H9 (cell line): ENCODE measurements at regions not wholly inside any gene's neighbourhood (a gene's known extent, or its start where the extent isn't known, plus 50 kb on each side); places are given as distances from the start of the nearest gene placed in this dataset.

Experiments used
- DNase-seq: peaks from one replicate; pipeline ENCODE4 v3.0.0-alpha.2; 2017
- H2AFZ ChIP-seq: one replicate; pipeline ENCODE4 v1.6.1; 2013; ENCODE audit warnings: mild to moderate bottlenecking, low read length, control low read depth, moderate library complexity
- H2AK5ac ChIP-seq: 2 replicates; pipeline ENCODE4 v1.6.1; 2013; ENCODE audit warnings: low read length, control low read depth, mixed read lengths; ENCODE audit not compliant: insufficient read length
- H2BK120ac ChIP-seq: one replicate; pipeline ENCODE4 v1.6.1; 2013; ENCODE audit warnings: low read depth, mild to moderate bottlenecking, low read length, control low read depth, inconsistent platforms; ENCODE audit not compliant: poor library complexity, severe bottlenecking
- H2BK12ac ChIP-seq: 2 replicates; pipeline ENCODE4 v1.6.1; 2013; ENCODE audit warnings: low read length, control low read depth, mixed read lengths, low read depth; ENCODE audit not compliant: insufficient read length
- H2BK15ac ChIP-seq: 2 replicates; pipeline ENCODE4 v1.6.1; 2013; ENCODE audit warnings: low read depth, low read length, control low read depth
- H2BK20ac ChIP-seq: one replicate; pipeline ENCODE4 v1.6.1; 2013; ENCODE audit warnings: low read depth, mild to moderate bottlenecking, low read length, control low read depth, inconsistent platforms; ENCODE audit not compliant: poor library complexity, severe bottlenecking
- H2BK5ac ChIP-seq: 2 replicates; pipeline ENCODE4 v1.6.1; 2013; ENCODE audit warnings: low read length, control low read depth, mixed read lengths; ENCODE audit not compliant: insufficient read length
- H3K14ac ChIP-seq: 2 replicates; pipeline ENCODE4 v1.6.1; 2013; ENCODE audit warnings: low read length, control low read depth; ENCODE audit not compliant: insufficient read depth
- H3K18ac ChIP-seq: 2 replicates; pipeline ENCODE4 v1.6.1; 2013; ENCODE audit warnings: low read depth, mild to moderate bottlenecking, mixed read lengths, low read length, control low read depth; ENCODE audit not compliant: insufficient read length
- H3K23ac ChIP-seq: 2 replicates; pipeline ENCODE4 v1.6.1; 2013; ENCODE audit warnings: low read length, control low read depth, mixed read lengths, low read depth; ENCODE audit not compliant: insufficient read length
- H3K23me2 ChIP-seq: 2 replicates; pipeline ENCODE4 v1.6.1; 2013; ENCODE audit warnings: low read depth, mild to moderate bottlenecking, mixed read lengths, low read length, control low read depth; ENCODE audit not compliant: insufficient read length, poor library complexity, severe bottlenecking
- H3K27ac ChIP-seq: 2 replicates; pipeline ENCODE4 v1.5.1; 2013; ENCODE audit warnings: low read length, control low read depth, mixed read lengths, low read depth; ENCODE audit not compliant: insufficient read length
- H3K27me3 ChIP-seq: 2 replicates; pipeline ENCODE4 v1.6.1; 2013; ENCODE audit warnings: low read length, control low read depth, inconsistent platforms; ENCODE audit not compliant: insufficient read depth
- H3K4ac ChIP-seq: 2 replicates; pipeline ENCODE4 v1.6.1; 2013; ENCODE audit warnings: low read depth, mild to moderate bottlenecking, control low read depth, inconsistent platforms, low read length, moderate library complexity
- H3K4me1 ChIP-seq: 2 replicates; pipeline ENCODE4 v1.6.1; 2013; ENCODE audit warnings: low read length, control low read depth, inconsistent platforms; ENCODE audit not compliant: insufficient read depth
- H3K4me2 ChIP-seq: 2 replicates; pipeline ENCODE4 v1.6.1; 2013; ENCODE audit warnings: low read length, control low read depth, mixed read lengths; ENCODE audit not compliant: insufficient read length, insufficient read depth
- H3K56ac ChIP-seq: 2 replicates; pipeline ENCODE4 v1.6.1; 2013; ENCODE audit warnings: low read depth, mild to moderate bottlenecking, mixed read lengths, low read length, control low read depth; ENCODE audit not compliant: insufficient read length
- H3K79me1 ChIP-seq: 2 replicates; pipeline ENCODE4 v1.6.1; 2013; ENCODE audit warnings: low read depth, mild to moderate bottlenecking, moderate library complexity, low read length, control low read depth, inconsistent platforms; ENCODE audit not compliant: insufficient read depth, poor library complexity, severe bottlenecking
- H3K79me2 ChIP-seq: 2 replicates; pipeline ENCODE4 v1.6.1; 2013; ENCODE audit warnings: low read length, control low read depth, inconsistent platforms; ENCODE audit not compliant: insufficient read depth
- H3K9ac ChIP-seq: 2 replicates; pipeline ENCODE4 v1.6.1; 2013; ENCODE audit warnings: low read length, control low read depth, mixed read lengths; ENCODE audit not compliant: insufficient read length; ENCODE audit errors: extremely low read depth
- H3K9me3 ChIP-seq: one replicate; pipeline ENCODE4 v1.6.1; 2013; ENCODE audit warnings: low read depth, low read length, inconsistent platforms; ENCODE audit not compliant: control insufficient read depth
- H3T11ph ChIP-seq: one replicate; pipeline ENCODE4 v1.6.1; 2013; ENCODE audit warnings: mild to moderate bottlenecking, low read length, control low read depth, inconsistent platforms
- H4K20me1 ChIP-seq: one replicate; pipeline ENCODE4 v1.6.1; 2013; ENCODE audit not compliant: control insufficient read depth, insufficient read length, insufficient read depth
- H4K5ac ChIP-seq: 2 replicates; pipeline ENCODE4 v1.6.1; 2013; ENCODE audit warnings: low read depth, mild to moderate bottlenecking, mixed read lengths, low read length, control low read depth; ENCODE audit not compliant: insufficient read length
- H4K8ac ChIP-seq: replicated peaks from 2 replicates; pipeline ENCODE4 v1.6.1; 2013; ENCODE audit warnings: low read length, control low read depth, mixed read lengths, low read depth; ENCODE audit not compliant: insufficient read length
- H4K91ac ChIP-seq: 2 replicates; pipeline ENCODE4 v1.6.1; 2013; ENCODE audit warnings: low read depth, mild to moderate bottlenecking, moderate library complexity, mixed read lengths, low read length, control low read depth; ENCODE audit not compliant: insufficient read length
- H3K27ac Mint-ChIP-seq, 3 experiments: 2 replicates in 2 of 3; 3 replicates in 1 of 3; pipeline ENCODE4 v1.8.0; 2020 to 2021; ENCODE audit warnings: mixed read lengths in 3 of 3, mild to moderate bottlenecking in 1 of 3, moderate library complexity in 1 of 3
- H3K27me3 Mint-ChIP-seq: 2 replicates; pipeline ENCODE4 v1.8.0; 2021; ENCODE audit warnings: low read depth, mild to moderate bottlenecking, moderate library complexity, mixed read lengths
- H3K36me3 Mint-ChIP-seq, 3 experiments: 2 replicates in 2 of 3; 3 replicates in 1 of 3; pipeline ENCODE4 v1.8.0; 2020 to 2021; ENCODE audit warnings: low read depth in 3 of 3, mixed read lengths in 3 of 3; ENCODE audit not compliant: insufficient read depth in 1 of 3
- H3K4me1 Mint-ChIP-seq, 2 experiments: 2 replicates each; pipeline ENCODE4 v1.8.0; 2020; ENCODE audit warnings: mixed read lengths in 2 of 2
- H3K4me3 Mint-ChIP-seq, 2 experiments: 2 replicates in 1 of 2; 3 replicates in 1 of 2; pipeline ENCODE4 v1.8.0; 2020 to 2021; ENCODE audit warnings: mild to moderate bottlenecking in 2 of 2, mixed read lengths in 2 of 2, moderate library complexity in 1 of 2
- H3K9me3 Mint-ChIP-seq, 2 experiments: 2 replicates in 1 of 2; 3 replicates in 1 of 2; pipeline ENCODE4 v1.8.0; 2020; ENCODE audit warnings: mild to moderate bottlenecking in 2 of 2, mixed read lengths in 2 of 2, moderate library complexity in 1 of 2
- WGBS: extraction: QIAGEN DNeasy Blood & Tissue Kit; methylation state at CpG from one replicate; pipeline ENCODE4 v1.1.7; 2013; ENCODE audit warnings: missing lambda C conversion rate, low lambda C conversion rate, mixed read lengths; ENCODE audit not compliant: insufficient read length; ENCODE audit errors: extremely low coverage; 5-methylcytosine and 5-hydroxymethylcytosine counted together
- TF ChIP-seq, protein P1 (sequence below): fragments of 200-600 bp; sonication (generic); conservative IDR thresholded peaks from 3 replicates; pipeline ENCODE4 v1.8.0; 2021; ENCODE audit warnings: antibody characterized with exemption, mild to moderate bottlenecking

GRCh38 chr18:75784390-75784789 is 356.9 kb upstream of the SMIM21 start:
- Histone ChIP-seq H2BK12ac (no peak overlapping the region), H3K9me3 (no peaks in the 10 kb centered on the region), H2BK120ac (no peak overlapping the region), H2AFZ (no peak overlapping the region), H2BK20ac (no peak overlapping the region), H3K14ac (no peak overlapping the region), H4K8ac (no peak overlapping the region), H2BK15ac (no peak overlapping the region), H3K27me3 (no peaks in the 10 kb centered on the region), H3K4me2 (no peak overlapping the region), H3T11ph (no peak overlapping the region), H3K23me2 (no peaks in the 10 kb centered on the region), H3K4me1 (no peaks in the 10 kb centered on the region), H3K4ac (no peak overlapping the region), H3K79me2 (no peaks in the 10 kb centered on the region), H2AK5ac (no peak overlapping the region), H4K20me1 (no peaks in the 10 kb centered on the region), H3K23ac (no peak overlapping the region), H3K79me1 (no peaks in the 10 kb centered on the region), H4K91ac (no peak overlapping the region), H4K5ac (no peak overlapping the region), H3K18ac (no peak overlapping the region), H3K9ac (no peak overlapping the region), H2BK5ac (no peak overlapping the region), H3K27ac (no peak overlapping the region), H3K56ac (no peak overlapping the region)
- H3K4me1 Mint-ChIP-seq, result peaks cover 5 to 13% of the 10 kb centered on the region in 2 experiments; a peak in 3 of 4 replicates
- H3K9me3 Mint-ChIP-seq, result peaks cover 0 to 1% of the 10 kb centered on the region in 2 experiments; a peak in 1 of 5 replicates
- H3K36me3 Mint-ChIP-seq, result no peaks in the 10 kb centered on the region
- TF ChIP-seq, protein P1, sequence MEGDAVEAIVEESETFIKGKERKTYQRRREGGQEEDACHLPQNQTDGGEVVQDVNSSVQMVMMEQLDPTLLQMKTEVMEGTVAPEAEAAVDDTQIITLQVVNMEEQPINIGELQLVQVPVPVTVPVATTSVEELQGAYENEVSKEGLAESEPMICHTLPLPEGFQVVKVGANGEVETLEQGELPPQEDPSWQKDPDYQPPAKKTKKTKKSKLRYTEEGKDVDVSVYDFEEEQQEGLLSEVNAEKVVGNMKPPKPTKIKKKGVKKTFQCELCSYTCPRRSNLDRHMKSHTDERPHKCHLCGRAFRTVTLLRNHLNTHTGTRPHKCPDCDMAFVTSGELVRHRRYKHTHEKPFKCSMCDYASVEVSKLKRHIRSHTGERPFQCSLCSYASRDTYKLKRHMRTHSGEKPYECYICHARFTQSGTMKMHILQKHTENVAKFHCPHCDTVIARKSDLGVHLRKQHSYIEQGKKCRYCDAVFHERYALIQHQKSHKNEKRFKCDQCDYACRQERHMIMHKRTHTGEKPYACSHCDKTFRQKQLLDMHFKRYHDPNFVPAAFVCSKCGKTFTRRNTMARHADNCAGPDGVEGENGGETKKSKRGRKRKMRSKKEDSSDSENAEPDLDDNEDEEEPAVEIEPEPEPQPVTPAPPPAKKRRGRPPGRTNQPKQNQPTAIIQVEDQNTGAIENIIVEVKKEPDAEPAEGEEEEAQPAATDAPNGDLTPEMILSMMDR, result no peak
- H3K27me3 Mint-ChIP-seq, result no peaks in the 10 kb centered on the region
- DNase-seq, result no peak
- H3K27ac Mint-ChIP-seq, result no peak overlapping the region; a peak in 1 of 7 replicates
- H3K4me3 Mint-ChIP-seq, result no peak overlapping the region
- WGBS, result no CpG with 5 or more reads among the region's 14 CpGs
